ENCODE measurements at regions not wholly inside any gene's neighbourhood (a gene's known extent, or its start where the extent isn't known, plus 50 kb on each side); places are given as distances from the start of the nearest gene placed in this dataset.

- dilution Hi-C loops (cut with MboI; ENCODE audit: extremely low pct_ligation_motif_present, low sequenced_read_pairs), result no loop called here
- H3K79me2 ChIP-seq (ENCODE audit: control insufficient read depth, insufficient read depth, low read length), result no peaks in the 10 kb centered on the region
- FAIRE-seq (no peak), DNase-seq (ENCODE audit: low read depth, low spot score) (no peak)
- H3K9me1 ChIP-seq (ENCODE audit: control insufficient read depth, extremely low read depth, insufficient read depth, low read length), result no peaks in the 10 kb centered on the region
- H3K4me2 ChIP-seq (ENCODE audit: control insufficient read depth, extremely low read depth, insufficient read depth, low read depth, low read length), result no peak overlapping the region
- H3K9me3 ChIP-seq (ENCODE audit: control insufficient read depth, low read depth, low read length), result no peaks in the 10 kb centered on the region
- H2AFZ ChIP-seq (ENCODE audit: control insufficient read depth, low read length), result no peak overlapping the region
- no peaks in the 10 kb centered on the region for H3K27me3 ChIP-seq (ENCODE audit: control insufficient read depth, extremely low read depth, insufficient read depth, low read length)
- H3K4me1 ChIP-seq (ENCODE audit: control insufficient read depth, extremely low read depth, insufficient read depth, low read length), result no peaks in the 10 kb centered on the region
- no peaks in the 10 kb centered on the region for H4K20me1 ChIP-seq (ENCODE audit: control insufficient read depth, extremely low read depth, insufficient read depth, low read length)
- no peak overlapping the region for H3K9ac ChIP-seq (ENCODE audit: control insufficient read depth, extremely low read depth, insufficient read depth, low read length)
- H3K36me3 ChIP-seq (ENCODE audit: control insufficient read depth in 2 of 2, extremely low read depth in 1 of 2, insufficient read depth in 2 of 2, low read length in 2 of 2), result no peaks in the 10 kb centered on the region
- no peak overlapping the region for H3K27ac ChIP-seq (ENCODE audit: control insufficient read depth, insufficient read depth, low read length)
- no peak overlapping the region for H3K4me3 ChIP-seq (ENCODE audit: control insufficient read depth in 2 of 3, extremely low read depth in 1 of 3, insufficient read depth in 2 of 3, low read depth in 1 of 3, low read length in 3 of 3)
- TF ChIP-seq EZH2 (IDR thresholded peaks at IDR 0.05; ENCODE audit: low read length) (no peak), CTCF (optimal IDR thresholded peaks at IDR 0.05 in 1 of 3, IDR thresholded peaks at IDR 0.05 in 1 of 3, conservative IDR thresholded peaks at IDR 0.05 in 1 of 3; ENCODE audit: extremely low read depth in 1 of 3, insufficient read depth in 2 of 3, low read length in 3 of 3) (no peak)
Observed at GRCh38 chr3:103813955-103814354, 1379.1 kb downstream of the ZPLD1 start.

GRCh38 chr3:103818398-103818797, 1383.6 kb downstream of the ZPLD1 start:
- Histone ChIP-seq H3K9me3 (ENCODE audit: control insufficient read depth, low read depth, low read length) (no peaks in the 10 kb centered on the region), H3K9me1 (ENCODE audit: control insufficient read depth, extremely low read depth, insufficient read depth, low read length) (no peaks in the 10 kb centered on the region), H3K9ac (ENCODE audit: control insufficient read depth, extremely low read depth, insufficient read depth, low read length) (no peak overlapping the region), H4K20me1 (ENCODE audit: control insufficient read depth, extremely low read depth, insufficient read depth, low read length) (no peaks in the 10 kb centered on the region), H3K4me1 (ENCODE audit: control insufficient read depth, extremely low read depth, insufficient read depth, low read length) (no peaks in the 10 kb centered on the region), H3K4me2 (ENCODE audit: control insufficient read depth, extremely low read depth, insufficient read depth, low read depth, low read length) (no peak overlapping the region), H3K79me2 (ENCODE audit: control insufficient read depth, insufficient read depth, low read length) (no peaks in the 10 kb centered on the region), H3K27me3 (ENCODE audit: control insufficient read depth, extremely low read depth, insufficient read depth, low read length) (no peaks in the 10 kb centered on the region), H2AFZ (ENCODE audit: control insufficient read depth, low read length) (no peak overlapping the region), H3K36me3 (ENCODE audit: control insufficient read depth in 2 of 2, extremely low read depth in 1 of 2, insufficient read depth in 2 of 2, low read length in 2 of 2) (no peaks in the 10 kb centered on the region), H3K27ac (ENCODE audit: control insufficient read depth, insufficient read depth, low read length) (no peak overlapping the region), H3K4me3 (ENCODE audit: control insufficient read depth in 2 of 3, extremely low read depth in 1 of 3, insufficient read depth in 2 of 3, low read depth in 1 of 3, low read length in 3 of 3) (no peak overlapping the region)
- dilution Hi-C loops (cut with MboI; ENCODE audit: extremely low pct_ligation_motif_present, low sequenced_read_pairs), result no loop called here
- DNase-seq (ENCODE audit: low read depth, low spot score), result no peak
- FAIRE-seq, result no peak
- TF ChIP-seq EZH2 (IDR thresholded peaks at IDR 0.05; ENCODE audit: low read length) (no peak), CTCF (optimal IDR thresholded peaks at IDR 0.05 in 1 of 3, IDR thresholded peaks at IDR 0.05 in 1 of 3, conservative IDR thresholded peaks at IDR 0.05 in 1 of 3; ENCODE audit: extremely low read depth in 1 of 3, insufficient read depth in 2 of 3, low read length in 3 of 3) (no peak)
